Suppressor macrophage treated with lipopolysaccharide for 4 hours (primary cell): ENCODE measurements at regions not wholly inside any gene's neighbourhood (a gene's known extent, or its start where the extent isn't known, plus 50 kb on each side); places are given as distances from the start of the nearest gene placed in this dataset.
A peak's percentile ranks its signal among the peaks of the same experiment; 100 is the strongest.
"Not testable (repeated sequence)": the region's sequence is repeated elsewhere in the genome, so short reads cannot be mapped to it uniquely, and the experiment has no call there.

Source experiments
- DNase-seq: peaks from one replicate; pipeline ENCODE4 v3.0.0-alpha.2; 2020

GRCh38 chr10:128178302-128178958, 52.2 kb upstream of the MKI67 start:
- DNase-seq = peak; percentile 23

- DNase-seq = no peak
These were observed 54.6 kb upstream of the MKI67 start for GRCh38 chr10:128180843-128181242.

GRCh38 chr10:128185627-128186026, 59.4 kb upstream of the MKI67 start:
- no peak for DNase-seq

GRCh38 chr10:128186959-128187787, 61.0 kb upstream of the MKI67 start:
- DNase-seq = no peak

GRCh38 chr10:128187788-128188185, 61.6 kb upstream of the MKI67 start:
- no peak for DNase-seq

DNA sequence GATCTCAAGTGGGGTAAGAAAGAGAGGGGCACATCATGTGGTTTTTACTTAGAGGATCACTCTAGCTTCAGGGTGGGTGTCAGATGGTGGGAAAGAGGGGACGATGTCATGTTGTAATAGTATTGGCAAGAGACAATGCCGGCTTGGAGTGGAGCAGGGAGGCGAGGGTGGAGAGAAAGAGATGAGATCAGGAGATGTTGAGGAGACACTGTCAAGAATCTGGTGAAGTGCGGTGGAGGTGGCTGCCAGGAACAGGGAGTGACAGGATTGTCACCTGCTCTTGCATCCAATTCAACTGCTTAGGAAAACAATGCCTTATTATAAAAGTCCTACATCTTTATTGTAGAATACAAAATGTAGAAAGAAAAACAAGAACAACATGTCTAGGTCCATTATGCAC, 63.0 kb upstream of the MKI67 start:
- DNase-seq = no peak

GRCh38 chr10:128191847-128192246, 65.6 kb upstream of the MKI67 start:
- no peak for DNase-seq

- not testable (repeated sequence) for DNase-seq
These were observed 75.6 kb upstream of the MKI67 start for GRCh38 chr10:128201826-128202225.

DNA sequence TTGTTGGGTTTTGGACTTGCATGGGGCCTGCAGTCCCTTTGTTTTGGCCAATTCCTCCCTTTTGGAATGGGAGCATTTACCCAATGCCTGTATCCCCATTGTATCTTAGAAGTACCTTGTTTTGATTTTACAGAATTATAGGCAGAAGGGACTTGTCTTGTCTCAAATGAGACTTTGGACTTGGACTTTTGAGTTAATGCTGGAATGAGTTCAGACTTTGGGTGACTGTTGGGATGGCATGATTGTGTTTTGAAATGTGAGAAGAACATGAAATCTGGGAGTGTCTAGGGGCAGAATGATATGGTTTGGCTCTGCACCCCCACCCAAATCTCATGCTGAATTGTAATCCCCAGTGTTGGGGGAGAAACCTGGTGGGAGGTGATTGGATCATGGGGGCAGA, 76.8 kb upstream of the MKI67 start:
- no peak for DNase-seq

- DNase-seq = not testable (repeated sequence)
These were observed 79.4 kb upstream of the MKI67 start for GRCh38 chr10:128205591-128205990.

GRCh38 chr10:128206676-128207075, 80.5 kb upstream of the MKI67 start:
- DNase-seq = no peak

DNA sequence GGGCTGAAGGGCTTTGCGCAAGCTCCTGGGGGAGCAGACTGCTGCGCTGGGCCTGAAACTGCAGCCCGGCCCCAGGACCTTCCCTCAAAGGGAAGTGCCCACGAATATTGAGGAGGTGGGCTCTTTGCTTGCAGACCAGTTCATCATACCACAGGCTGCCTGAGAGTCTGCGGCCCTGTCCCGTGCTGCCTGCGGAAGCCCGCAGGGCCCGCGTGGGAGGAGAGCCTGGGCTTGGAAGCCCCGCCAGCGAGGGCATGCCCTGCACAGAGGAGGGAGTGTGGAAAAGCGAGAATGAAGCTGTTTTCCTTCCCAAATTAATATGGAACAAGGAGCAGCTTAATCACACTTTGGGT, 83.6 kb upstream of the MKI67 start:
- no peak for DNase-seq

DNA sequence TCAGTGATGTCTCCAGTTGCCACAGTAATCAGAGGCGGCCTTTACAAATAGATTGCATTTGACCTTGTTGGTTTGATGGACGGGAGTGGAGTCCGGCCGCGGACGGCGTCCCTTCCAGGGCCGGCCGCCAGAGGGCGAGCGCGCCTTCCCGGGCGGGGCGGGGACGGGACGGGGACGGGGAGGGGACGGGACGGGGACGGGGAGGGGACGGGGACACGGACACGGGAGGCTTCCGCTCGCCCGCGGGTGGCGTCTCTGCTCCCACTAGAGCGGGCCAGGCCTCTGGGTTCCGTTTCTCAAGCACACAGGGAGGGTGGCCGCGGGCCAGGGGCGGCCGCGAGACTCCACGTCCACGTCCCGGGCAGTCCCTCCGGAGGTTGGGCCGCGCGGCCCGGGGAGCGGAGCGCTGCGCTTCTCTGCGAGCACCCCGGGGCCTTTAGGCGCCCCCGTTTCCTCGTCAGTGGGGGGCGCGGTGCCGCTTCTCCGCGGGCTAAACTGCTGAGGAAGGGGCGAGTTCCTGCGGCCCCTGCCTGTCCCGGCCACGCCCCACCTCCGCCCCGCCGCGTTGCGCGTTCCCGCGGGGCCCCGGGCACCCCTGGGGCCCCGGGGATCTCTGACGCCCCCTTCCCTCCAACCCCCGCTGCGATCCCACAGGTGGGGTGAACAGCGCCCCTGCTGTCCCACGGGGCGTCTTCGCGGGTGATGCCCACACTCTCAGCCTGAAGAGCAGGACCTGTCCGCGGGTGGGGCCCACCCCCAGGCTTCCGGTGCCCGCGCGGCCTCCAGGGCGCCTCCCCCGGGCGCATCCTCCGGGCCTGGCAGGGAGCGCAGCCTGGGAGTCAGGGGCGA, 84.2 kb upstream of the MKI67 start:
- peak; percentile 81 for DNase-seq

GRCh38 chr10:128211064-128211504, 84.9 kb upstream of the MKI67 start:
- no peak for DNase-seq

GRCh38 chr10:128211953-128212727, 85.9 kb upstream of the MKI67 start:
- peak; percentile 91 for DNase-seq

DNA sequence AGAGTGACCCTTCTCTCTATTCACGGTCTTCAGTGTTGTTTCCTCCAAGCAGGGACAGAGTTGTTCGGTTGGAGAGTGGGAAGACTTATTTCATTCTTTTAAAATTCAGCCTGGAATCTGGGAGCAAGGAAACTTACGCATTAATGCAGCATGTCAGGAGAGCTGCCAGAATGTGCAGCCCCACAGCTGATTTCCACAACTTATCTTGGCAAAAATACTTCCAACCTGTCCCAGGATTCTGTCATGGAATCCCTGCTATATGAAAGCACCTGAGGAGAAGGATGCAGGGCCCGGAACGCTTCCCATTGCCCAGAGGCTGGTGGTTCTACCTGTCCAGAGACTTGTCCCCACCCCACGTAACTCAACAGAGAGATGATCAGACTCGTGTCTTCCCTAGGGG, 86.9 kb upstream of the MKI67 start:
- no peak for DNase-seq

DNA sequence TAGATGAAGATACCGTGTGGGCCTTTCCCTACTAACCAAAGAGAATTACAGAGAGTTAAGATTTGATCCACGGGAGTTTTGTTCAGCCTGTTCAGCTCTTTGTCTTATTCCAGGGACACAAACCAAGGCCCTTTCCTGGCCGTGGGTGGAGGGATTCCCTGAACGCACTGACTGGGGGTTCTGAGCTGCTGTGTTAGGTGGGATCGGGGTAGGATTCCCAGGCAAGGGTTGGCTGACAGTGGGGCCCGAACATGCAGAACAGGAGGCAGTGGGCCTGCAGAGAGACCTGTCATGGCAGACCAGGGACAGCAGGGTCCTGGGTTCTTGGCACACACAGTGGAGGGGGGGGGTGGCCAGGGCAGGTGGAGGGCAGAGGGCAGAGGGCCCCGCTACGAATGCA, 89.5 kb upstream of the MKI67 start:
- no peak for DNase-seq

DNA sequence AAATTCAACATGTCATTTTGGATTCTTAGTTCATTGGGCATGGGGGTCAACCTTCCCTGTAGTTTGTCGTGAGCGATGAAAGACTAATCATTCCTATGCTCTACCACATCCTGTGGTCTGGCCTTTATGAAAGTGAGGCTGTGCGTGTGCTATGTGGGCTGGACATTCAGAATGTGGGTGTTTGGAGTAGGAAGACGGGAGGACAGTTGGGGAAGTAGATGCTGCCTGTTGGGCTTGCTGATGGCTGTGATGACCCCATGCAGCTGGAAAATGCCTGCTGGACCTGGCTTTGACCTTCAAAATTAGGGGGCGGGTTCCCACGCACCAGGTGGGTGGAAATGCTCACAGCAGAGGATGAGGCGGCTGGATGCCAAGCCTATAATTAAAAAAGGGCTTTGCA, 90.9 kb upstream of the MKI67 start:
- peak; percentile 19 for DNase-seq

- no peak for DNase-seq
These were observed 91.9 kb upstream of the MKI67 start for GRCh38 chr10:128218161-128218560.

DNA sequence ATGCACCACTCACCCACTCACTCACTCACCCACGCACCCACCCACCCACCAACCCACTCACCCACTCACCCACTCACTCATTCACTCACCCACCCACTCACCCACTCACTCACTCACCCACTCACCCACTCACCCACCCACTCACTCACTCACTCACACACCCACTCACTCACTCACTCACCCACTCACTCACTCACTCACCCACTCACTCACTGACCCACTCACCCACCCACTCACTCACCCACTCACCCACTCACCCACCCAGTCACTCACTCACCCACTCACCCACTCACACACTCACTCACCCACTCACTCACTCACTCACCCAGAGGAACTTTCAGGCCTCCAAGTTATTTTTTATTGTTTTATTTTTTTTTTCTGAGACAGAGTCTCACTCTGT, 93.1 kb upstream of the MKI67 start:
- no peak for DNase-seq

DNA sequence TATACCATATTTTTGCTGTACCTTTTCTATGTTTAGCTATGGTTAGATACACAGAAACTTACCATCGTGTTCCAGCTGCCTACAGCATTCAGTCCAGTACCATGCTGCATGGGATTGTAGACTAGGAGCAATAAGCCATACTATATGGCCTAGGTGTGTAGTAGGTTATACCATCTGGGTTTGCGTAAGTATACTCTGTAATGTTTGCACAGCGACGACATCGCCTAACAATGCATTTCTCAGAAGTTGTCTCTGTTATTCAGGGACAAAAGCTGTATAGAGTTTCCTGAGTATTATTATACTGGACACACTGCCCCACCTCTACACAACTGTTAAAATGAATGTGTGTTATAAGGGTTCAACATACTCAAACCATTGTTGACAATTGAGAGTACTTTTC, 93.8 kb upstream of the MKI67 start:
- no peak for DNase-seq

- peak; percentile 33 for DNase-seq
These were observed 94.9 kb upstream of the MKI67 start for GRCh38 chr10:128221117-128221516.

- DNase-seq = no peak
These were observed 95.6 kb upstream of the MKI67 start for GRCh38 chr10:128221807-128222206.
